ENCODE measurements at regions not wholly inside any gene's neighbourhood (a gene's known extent, or its start where the extent isn't known, plus 50 kb on each side); places are given as distances from the start of the nearest gene placed in this dataset.

DNA sequence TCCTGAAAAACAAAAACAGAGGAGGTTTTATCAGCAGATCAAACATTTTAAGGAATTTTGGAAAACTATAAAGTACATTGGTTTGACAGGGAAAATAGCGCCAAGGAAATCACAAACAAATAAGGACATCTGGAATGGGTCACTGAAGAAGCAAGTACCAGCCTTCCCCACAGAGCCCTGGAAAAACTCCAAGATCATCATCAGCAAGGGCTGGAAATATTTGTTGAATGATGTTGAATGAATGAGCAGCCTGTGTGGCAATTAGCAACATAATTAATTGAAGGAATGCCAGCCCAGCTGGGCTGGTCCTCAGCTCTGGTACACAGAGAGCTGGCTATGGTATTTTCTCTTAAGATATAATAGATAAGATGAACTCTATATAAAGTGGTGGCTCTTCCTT lies 290.4 kb downstream of the HS3ST3A1 start:
- H3K4me3 ChIP-seq (ENCODE audit: low read length): no peak overlapping the region
- H3K27ac ChIP-seq (ENCODE audit: low read length): no peak overlapping the region
- no peaks in the 10 kb centered on the region for H3K9me3 ChIP-seq (ENCODE audit: insufficient read depth, low read length)
- no peak for TF ChIP-seq EZH2phosphoT487 (IDR thresholded peaks at IDR 0.05; ENCODE audit: low read depth)
- TF ChIP-seq, protein P1, sequence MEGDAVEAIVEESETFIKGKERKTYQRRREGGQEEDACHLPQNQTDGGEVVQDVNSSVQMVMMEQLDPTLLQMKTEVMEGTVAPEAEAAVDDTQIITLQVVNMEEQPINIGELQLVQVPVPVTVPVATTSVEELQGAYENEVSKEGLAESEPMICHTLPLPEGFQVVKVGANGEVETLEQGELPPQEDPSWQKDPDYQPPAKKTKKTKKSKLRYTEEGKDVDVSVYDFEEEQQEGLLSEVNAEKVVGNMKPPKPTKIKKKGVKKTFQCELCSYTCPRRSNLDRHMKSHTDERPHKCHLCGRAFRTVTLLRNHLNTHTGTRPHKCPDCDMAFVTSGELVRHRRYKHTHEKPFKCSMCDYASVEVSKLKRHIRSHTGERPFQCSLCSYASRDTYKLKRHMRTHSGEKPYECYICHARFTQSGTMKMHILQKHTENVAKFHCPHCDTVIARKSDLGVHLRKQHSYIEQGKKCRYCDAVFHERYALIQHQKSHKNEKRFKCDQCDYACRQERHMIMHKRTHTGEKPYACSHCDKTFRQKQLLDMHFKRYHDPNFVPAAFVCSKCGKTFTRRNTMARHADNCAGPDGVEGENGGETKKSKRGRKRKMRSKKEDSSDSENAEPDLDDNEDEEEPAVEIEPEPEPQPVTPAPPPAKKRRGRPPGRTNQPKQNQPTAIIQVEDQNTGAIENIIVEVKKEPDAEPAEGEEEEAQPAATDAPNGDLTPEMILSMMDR (IDR thresholded peaks at IDR 0.05; ENCODE audit: low read depth, low read length): no peak
- H3K79me2 ChIP-seq (ENCODE audit: low read length): no peaks in the 10 kb centered on the region
- no peaks in the 10 kb centered on the region for H3K36me3 ChIP-seq (replicated peaks; ENCODE audit: low read depth, low read length)
- no peaks in the 10 kb centered on the region for H3K27me3 ChIP-seq (ENCODE audit: low read depth, low read length)
- H4K20me1 ChIP-seq (ENCODE audit: insufficient read depth, low read length): no peaks in the 10 kb centered on the region
- no peaks in the 10 kb centered on the region for H3K4me1 ChIP-seq (ENCODE audit: low read length)
- no peak overlapping the region for H3K9ac ChIP-seq (ENCODE audit: low read length)
- no peak overlapping the region for H3K4me2 ChIP-seq (ENCODE audit: low read length)
- H2AFZ ChIP-seq (ENCODE audit: low read depth, low read length): no peak overlapping the region

DNA sequence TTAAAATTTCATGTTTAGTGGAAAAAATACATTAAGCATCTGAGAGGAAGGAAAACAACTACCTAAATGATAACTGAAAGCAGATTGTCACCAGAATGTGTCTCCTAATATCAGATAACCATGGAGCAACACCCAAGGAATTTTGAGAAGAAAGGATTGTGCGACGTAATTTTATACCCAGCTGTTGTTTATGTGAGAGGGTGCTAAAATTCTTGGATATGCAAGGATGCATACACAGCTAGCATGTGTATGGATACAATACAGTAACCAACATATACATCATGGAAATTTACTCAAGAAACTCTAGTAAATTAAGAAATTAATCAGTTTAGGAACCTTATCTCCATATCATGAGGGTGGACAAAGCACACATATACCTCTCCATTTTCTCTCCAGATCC lies 290.9 kb downstream of the HS3ST3A1 start:
- Histone ChIP-seq H4K20me1 (ENCODE audit: insufficient read depth, low read length) (no peaks in the 10 kb centered on the region), H3K36me3 (replicated peaks; ENCODE audit: low read depth, low read length) (no peaks in the 10 kb centered on the region), H3K9ac (ENCODE audit: low read length) (no peak overlapping the region), H3K79me2 (ENCODE audit: low read length) (no peaks in the 10 kb centered on the region), H3K27me3 (ENCODE audit: low read depth, low read length) (no peaks in the 10 kb centered on the region), H3K9me3 (ENCODE audit: insufficient read depth, low read length) (no peaks in the 10 kb centered on the region), H3K4me1 (ENCODE audit: low read length) (no peaks in the 10 kb centered on the region), H3K4me3 (ENCODE audit: low read length) (no peak overlapping the region), H2AFZ (ENCODE audit: low read depth, low read length) (no peak overlapping the region), H3K27ac (ENCODE audit: low read length) (no peak overlapping the region), H3K4me2 (ENCODE audit: low read length) (no peak overlapping the region)
- TF ChIP-seq, protein P1 (IDR thresholded peaks at IDR 0.05; ENCODE audit: low read depth, low read length): no peak
- TF ChIP-seq EZH2phosphoT487 (IDR thresholded peaks at IDR 0.05; ENCODE audit: low read depth): no peak

DNA sequence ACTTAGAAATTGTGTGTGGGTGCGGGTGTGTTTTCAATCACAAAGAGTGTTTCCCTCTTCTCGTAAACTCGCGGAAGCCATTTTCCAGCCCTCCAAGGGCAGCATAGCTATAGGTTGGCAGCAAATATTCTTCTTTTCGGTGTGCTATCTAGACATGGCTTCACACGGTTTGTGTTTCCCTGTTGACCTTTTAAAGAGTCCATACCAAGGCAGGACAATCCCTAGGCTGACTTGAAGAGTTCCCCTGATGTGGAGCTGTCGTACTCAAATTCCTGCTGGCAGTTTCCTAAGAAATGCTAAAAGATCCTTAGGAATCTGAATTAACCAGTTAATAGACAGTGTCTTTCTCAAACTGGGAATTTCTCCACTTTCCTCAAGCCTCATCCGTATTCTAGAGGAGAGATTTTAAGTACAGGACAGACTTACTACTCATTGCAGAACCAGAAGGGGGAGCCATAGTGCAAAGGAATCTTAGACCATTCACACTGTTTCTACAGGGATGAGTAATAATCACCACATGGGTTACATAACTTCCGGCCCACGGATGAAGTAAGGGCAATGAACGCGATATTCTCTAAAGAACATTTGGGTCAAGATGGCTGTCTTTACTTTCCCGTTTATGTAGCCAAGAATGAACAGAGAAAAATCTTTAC lies 288.6 kb upstream of the ELAC2 start:
- H3K9me3 ChIP-seq (ENCODE audit: insufficient read depth, low read length): no peaks in the 10 kb centered on the region
- no peaks in the 10 kb centered on the region for H4K20me1 ChIP-seq (ENCODE audit: insufficient read depth, low read length)
- TF ChIP-seq, protein P1 (IDR thresholded peaks at IDR 0.05; ENCODE audit: low read depth, low read length): peak; percentile 30
- TF ChIP-seq EZH2phosphoT487 (IDR thresholded peaks at IDR 0.05; ENCODE audit: low read depth): no peak
- H3K4me2 ChIP-seq (ENCODE audit: low read length): no peak overlapping the region
- no peak overlapping the region for H3K27ac ChIP-seq (ENCODE audit: low read length)
- H3K36me3 ChIP-seq (replicated peaks; ENCODE audit: low read depth, low read length): no peaks in the 10 kb centered on the region
- H3K27me3 ChIP-seq (ENCODE audit: low read depth, low read length): no peaks in the 10 kb centered on the region
- no peaks in the 10 kb centered on the region for H3K4me1 ChIP-seq (ENCODE audit: low read length)
- H3K79me2 ChIP-seq (ENCODE audit: low read length): no peaks in the 10 kb centered on the region
- H3K9ac ChIP-seq (ENCODE audit: low read length): no peak overlapping the region
- no peak overlapping the region for H3K4me3 ChIP-seq (ENCODE audit: low read length)
- no peak overlapping the region for H2AFZ ChIP-seq (ENCODE audit: low read depth, low read length)

DNA sequence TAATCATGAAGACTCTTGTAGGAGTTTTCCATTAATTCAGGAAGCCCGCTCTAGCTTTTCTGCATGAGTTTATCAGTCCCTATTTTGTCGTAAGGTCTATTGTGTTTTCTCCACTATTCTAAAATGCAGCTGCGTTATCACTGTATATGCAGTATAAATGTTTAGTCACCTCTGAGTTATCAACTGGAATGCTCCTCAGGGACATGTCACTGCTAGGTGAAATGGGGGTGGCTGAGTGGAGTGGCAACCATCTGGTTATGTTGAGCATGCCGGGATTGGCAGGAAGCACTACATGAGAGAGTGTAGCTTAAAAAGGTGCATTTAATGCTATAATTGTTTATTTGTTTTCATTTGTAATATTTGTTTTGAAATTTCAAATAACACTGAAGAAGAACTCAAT lies 285.2 kb upstream of the ELAC2 start:
- no peaks in the 10 kb centered on the region for H3K36me3 ChIP-seq (replicated peaks; ENCODE audit: low read depth, low read length)
- H3K27me3 ChIP-seq (ENCODE audit: low read depth, low read length): no peaks in the 10 kb centered on the region
- H3K9me3 ChIP-seq (ENCODE audit: insufficient read depth, low read length): no peaks in the 10 kb centered on the region
- no peaks in the 10 kb centered on the region for H3K4me1 ChIP-seq (ENCODE audit: low read length)
- H2AFZ ChIP-seq (ENCODE audit: low read depth, low read length): no peak overlapping the region
- TF ChIP-seq, protein P1 (IDR thresholded peaks at IDR 0.05; ENCODE audit: low read depth, low read length): no peak
- TF ChIP-seq EZH2phosphoT487 (IDR thresholded peaks at IDR 0.05; ENCODE audit: low read depth): no peak
- no peak overlapping the region for H3K4me3 ChIP-seq (ENCODE audit: low read length)
- H4K20me1 ChIP-seq (ENCODE audit: insufficient read depth, low read length): no peaks in the 10 kb centered on the region
- no peak overlapping the region for H3K27ac ChIP-seq (ENCODE audit: low read length)
- no peak overlapping the region for H3K9ac ChIP-seq (ENCODE audit: low read length)
- H3K79me2 ChIP-seq (ENCODE audit: low read length): no peaks in the 10 kb centered on the region
- H3K4me2 ChIP-seq (ENCODE audit: low read length): no peak overlapping the region
